GM12875 (cell line): ENCODE measurements at regions not wholly inside any gene's neighbourhood (a gene's known extent, or its start where the extent isn't known, plus 50 kb on each side); places are given as distances from the start of the nearest gene placed in this dataset.

Experiments used
- H3K4me3 ChIP-seq: one replicate; pipeline ENCODE4 v1.5.1; 2011; ENCODE audit warnings: low read depth, low read length, control low read depth
- CTCF ChIP-seq: IDR thresholded peaks from 2 replicates; pipeline ENCODE4 v1.5.1; 2011; ENCODE audit warnings: low read depth, mild to moderate bottlenecking, control low read depth, inconsistent platforms, low read length, moderate library complexity, borderline replicate concordance; ENCODE audit not compliant: insufficient read depth

DNA sequence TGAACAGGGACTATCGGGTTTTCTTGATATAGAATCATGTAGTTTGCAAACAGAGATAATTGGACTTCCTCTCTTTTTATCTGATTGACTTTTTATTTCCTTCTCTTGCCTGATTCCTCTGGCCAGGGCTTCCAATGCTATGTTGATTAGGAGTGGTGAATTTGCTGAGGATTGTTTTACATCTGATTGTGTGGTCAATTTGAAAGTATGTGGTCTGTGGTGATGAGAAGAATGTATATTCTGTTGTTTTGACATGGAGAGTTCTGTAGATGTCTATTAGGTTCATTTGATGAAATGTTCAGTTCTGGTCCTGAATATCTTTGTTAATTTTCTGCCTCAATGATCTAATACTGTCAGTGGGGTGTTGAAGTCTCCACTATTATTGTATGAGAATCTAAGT, 713.2 kb upstream of the CCDC179 start:
- no peak for TF ChIP-seq CTCF
- H3K4me3 ChIP-seq = no peak overlapping the region

- H3K4me3 ChIP-seq = no peak overlapping the region
- TF ChIP-seq CTCF = no peak
These were observed 713.9 kb upstream of the CCDC179 start for GRCh38 chr11:23574149-23574548.

- H3K4me3 ChIP-seq = no peak overlapping the region
- no peak for TF ChIP-seq CTCF
These were observed 717.0 kb upstream of the CCDC179 start for GRCh38 chr11:23577296-23577695.

DNA sequence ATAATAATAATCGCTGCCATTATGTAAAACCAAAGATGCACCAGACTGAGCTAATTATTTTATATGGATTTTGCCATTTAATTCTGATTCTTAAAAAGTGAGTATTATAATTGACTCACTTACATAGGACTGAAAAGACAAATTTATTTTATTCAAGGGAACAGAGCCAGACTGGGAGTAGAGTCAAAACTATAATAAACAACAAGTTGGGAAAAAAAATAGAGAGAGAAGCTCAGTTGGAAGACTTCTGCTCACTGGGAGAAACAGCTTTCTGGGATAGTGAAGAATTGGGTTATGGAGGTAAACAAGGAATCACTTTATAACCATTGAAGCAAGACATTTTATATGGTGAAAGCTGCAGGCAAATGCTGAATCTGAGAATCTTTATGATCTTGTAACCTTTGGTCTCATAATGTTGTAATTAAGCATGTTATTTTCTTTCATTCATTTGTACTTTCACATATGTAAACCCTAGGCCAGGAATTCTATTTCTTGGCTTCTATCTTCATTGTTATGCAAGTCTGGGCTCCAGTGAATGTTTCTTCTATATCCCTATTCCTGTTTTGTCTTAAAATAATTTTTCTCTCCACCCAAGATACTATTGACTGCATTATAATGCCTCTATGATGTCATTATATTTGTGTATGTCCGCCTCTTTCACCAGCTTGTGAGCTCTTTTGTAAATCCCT, 725.3 kb upstream of the CCDC179 start:
- H3K4me3 ChIP-seq = no peak overlapping the region
- TF ChIP-seq CTCF = no peak

DNA sequence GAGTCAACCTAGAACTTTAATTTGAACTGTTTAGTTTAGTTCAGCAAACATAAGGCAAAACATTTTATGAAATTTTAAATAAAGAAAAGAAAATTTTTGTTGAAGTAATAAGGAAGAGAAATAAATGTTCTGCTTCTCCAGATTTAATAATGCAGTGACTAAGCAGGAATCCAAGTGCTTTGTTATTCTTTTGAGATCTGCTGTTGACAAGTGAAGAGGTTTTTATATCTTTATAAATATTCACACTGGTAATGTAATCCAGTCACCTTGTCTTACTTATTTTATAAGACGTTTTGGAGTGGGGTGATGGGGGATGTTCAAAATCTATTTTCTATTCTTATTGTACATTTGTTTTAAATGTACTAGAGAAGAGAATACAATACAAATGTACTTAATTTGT, 725.9 kb upstream of the CCDC179 start:
- no peak overlapping the region for H3K4me3 ChIP-seq
- TF ChIP-seq CTCF = no peak

- no peak for TF ChIP-seq CTCF
These were observed 730.5 kb upstream of the CCDC179 start for GRCh38 chr11:23590596-23591308.

GRCh38 chr11:23594755-23595154, 734.5 kb upstream of the CCDC179 start:
- no peak overlapping the region for H3K4me3 ChIP-seq
- no peak for TF ChIP-seq CTCF

More at GRCh38 chr11:23590596-23591308, 730.5 kb upstream of the CCDC179 start:
- no peak overlapping the region for H3K4me3 ChIP-seq
